ENCODE measurements at regions not wholly inside any gene's neighbourhood (a gene's known extent, or its start where the extent isn't known, plus 50 kb on each side); places are given as distances from the start of the nearest gene placed in this dataset.

GRCh38 chr18:40407909-40408308, 1547.1 kb upstream of the PIK3C3 start:
- TF ChIP-seq CTCF (IDR thresholded peaks at IDR 0.05; ENCODE audit: low read depth, low read length, missing input control) (no peak), GABPA (IDR thresholded peaks at IDR 0.05 in 1 of 2, conservative IDR thresholded peaks at IDR 0.05 in 1 of 2) (no peak), YY1 (IDR thresholded peaks at IDR 0.05) (no peak), TAF1 (conservative IDR thresholded peaks at IDR 0.05) (no peak), JUND (IDR thresholded peaks at IDR 0.05) (no peak), RXRA (IDR thresholded peaks at IDR 0.05) (no peak), RAD21 (IDR thresholded peaks at IDR 0.05) (no peak), FOXA1 (IDR thresholded peaks at IDR 0.05) (no peak), NR2F2 (IDR thresholded peaks at IDR 0.05) (no peak)
- TF ChIP-seq, protein P1, sequence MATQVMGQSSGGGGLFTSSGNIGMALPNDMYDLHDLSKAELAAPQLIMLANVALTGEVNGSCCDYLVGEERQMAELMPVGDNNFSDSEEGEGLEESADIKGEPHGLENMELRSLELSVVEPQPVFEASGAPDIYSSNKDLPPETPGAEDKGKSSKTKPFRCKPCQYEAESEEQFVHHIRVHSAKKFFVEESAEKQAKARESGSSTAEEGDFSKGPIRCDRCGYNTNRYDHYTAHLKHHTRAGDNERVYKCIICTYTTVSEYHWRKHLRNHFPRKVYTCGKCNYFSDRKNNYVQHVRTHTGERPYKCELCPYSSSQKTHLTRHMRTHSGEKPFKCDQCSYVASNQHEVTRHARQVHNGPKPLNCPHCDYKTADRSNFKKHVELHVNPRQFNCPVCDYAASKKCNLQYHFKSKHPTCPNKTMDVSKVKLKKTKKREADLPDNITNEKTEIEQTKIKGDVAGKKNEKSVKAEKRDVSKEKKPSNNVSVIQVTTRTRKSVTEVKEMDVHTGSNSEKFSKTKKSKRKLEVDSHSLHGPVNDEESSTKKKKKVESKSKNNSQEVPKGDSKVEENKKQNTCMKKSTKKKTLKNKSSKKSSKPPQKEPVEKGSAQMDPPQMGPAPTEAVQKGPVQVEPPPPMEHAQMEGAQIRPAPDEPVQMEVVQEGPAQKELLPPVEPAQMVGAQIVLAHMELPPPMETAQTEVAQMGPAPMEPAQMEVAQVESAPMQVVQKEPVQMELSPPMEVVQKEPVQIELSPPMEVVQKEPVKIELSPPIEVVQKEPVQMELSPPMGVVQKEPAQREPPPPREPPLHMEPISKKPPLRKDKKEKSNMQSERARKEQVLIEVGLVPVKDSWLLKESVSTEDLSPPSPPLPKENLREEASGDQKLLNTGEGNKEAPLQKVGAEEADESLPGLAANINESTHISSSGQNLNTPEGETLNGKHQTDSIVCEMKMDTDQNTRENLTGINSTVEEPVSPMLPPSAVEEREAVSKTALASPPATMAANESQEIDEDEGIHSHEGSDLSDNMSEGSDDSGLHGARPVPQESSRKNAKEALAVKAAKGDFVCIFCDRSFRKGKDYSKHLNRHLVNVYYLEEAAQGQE (IDR thresholded peaks at IDR 0.05), result no peak
- TF ChIP-seq, protein P2, sequence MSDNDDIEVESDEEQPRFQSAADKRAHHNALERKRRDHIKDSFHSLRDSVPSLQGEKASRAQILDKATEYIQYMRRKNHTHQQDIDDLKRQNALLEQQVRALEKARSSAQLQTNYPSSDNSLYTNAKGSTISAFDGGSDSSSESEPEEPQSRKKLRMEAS (IDR thresholded peaks at IDR 0.05), result no peak
- TF ChIP-seq, protein P3, sequence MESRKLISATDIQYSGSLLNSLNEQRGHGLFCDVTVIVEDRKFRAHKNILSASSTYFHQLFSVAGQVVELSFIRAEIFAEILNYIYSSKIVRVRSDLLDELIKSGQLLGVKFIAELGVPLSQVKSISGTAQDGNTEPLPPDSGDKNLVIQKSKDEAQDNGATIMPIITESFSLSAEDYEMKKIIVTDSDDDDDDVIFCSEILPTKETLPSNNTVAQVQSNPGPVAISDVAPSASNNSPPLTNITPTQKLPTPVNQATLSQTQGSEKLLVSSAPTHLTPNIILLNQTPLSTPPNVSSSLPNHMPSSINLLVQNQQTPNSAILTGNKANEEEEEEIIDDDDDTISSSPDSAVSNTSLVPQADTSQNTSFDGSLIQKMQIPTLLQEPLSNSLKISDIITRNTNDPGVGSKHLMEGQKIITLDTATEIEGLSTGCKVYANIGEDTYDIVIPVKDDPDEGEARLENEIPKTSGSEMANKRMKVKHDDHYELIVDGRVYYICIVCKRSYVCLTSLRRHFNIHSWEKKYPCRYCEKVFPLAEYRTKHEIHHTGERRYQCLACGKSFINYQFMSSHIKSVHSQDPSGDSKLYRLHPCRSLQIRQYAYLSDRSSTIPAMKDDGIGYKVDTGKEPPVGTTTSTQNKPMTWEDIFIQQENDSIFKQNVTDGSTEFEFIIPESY (IDR thresholded peaks at IDR 0.05), result no peak
- TF ChIP-seq, protein P4, sequence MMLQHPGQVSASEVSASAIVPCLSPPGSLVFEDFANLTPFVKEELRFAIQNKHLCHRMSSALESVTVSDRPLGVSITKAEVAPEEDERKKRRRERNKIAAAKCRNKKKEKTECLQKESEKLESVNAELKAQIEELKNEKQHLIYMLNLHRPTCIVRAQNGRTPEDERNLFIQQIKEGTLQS (IDR thresholded peaks at IDR 0.05), result no peak

Measured in liver (tissue), 3 donors.